Peyer's patch (tissue), 4 donors: ENCODE measurements at regions not wholly inside any gene's neighbourhood (a gene's known extent, or its start where the extent isn't known, plus 50 kb on each side); places are given as distances from the start of the nearest gene placed in this dataset.

Source experiments
- CTCF ChIP-seq, 6 experiments: fragments of 450-650 bp in 4 of 6; fragments of 200-600 bp in 2 of 6; sonication (generic) in 1 of 6; IDR thresholded peaks; one replicate each; pipeline ENCODE4 v1.5.1; 2017 to 2019; ENCODE audit warnings: antibody characterized with exemption in 6 of 6, mild to moderate bottlenecking in 3 of 6, moderate library complexity in 1 of 6
- POLR2A ChIP-seq, 2 donors: fragments of 450-650 bp; IDR thresholded peaks; one replicate each; pipeline ENCODE4 v1.5.1; 2017; ENCODE audit warnings: antibody characterized with exemption in 2 of 2, mild to moderate bottlenecking in 2 of 2, moderate library complexity in 2 of 2

- TF ChIP-seq CTCF (IDR thresholded peaks at IDR 0.05) = no peak
- no peak for TF ChIP-seq POLR2A (IDR thresholded peaks at IDR 0.05)
These were observed 96.7 kb downstream of the RHOB start for GRCh38 chr2:20543469-20544152.
